NCI-H1694 (cell line): ENCODE measurements at regions not wholly inside any gene's neighbourhood (a gene's known extent, or its start where the extent isn't known, plus 50 kb on each side); places are given as distances from the start of the nearest gene placed in this dataset.

Experiments used
- DNase-seq: peaks from one replicate; lab custom pipeline; 2025; lab: John Stamatoyannopoulos, UW

- DNase-seq: no peak
These were observed 90.3 kb upstream of the SNTG2 start for GRCh38 chr2:860259-860855.

- no peak for DNase-seq
These were observed 92.0 kb upstream of the SNTG2 start for GRCh38 chr2:858646-859045.

GRCh38 chr2:857937-858336 lies 92.7 kb upstream of the SNTG2 start:
- DNase-seq: no peak

- no peak for DNase-seq
These were observed 93.6 kb upstream of the SNTG2 start for GRCh38 chr2:857081-857480.

GRCh38 chr2:856456-856855 lies 94.2 kb upstream of the SNTG2 start:
- DNase-seq: no peak

- DNase-seq: no peak
These were observed 94.6 kb upstream of the SNTG2 start for GRCh38 chr2:856041-856440.

- DNase-seq: no peak
These were observed 95.5 kb upstream of the SNTG2 start for GRCh38 chr2:855177-855576.

- no peak for DNase-seq
These were observed 96.2 kb upstream of the SNTG2 start for GRCh38 chr2:854460-854859.

- DNase-seq: no peak
These were observed 97.3 kb upstream of the SNTG2 start for GRCh38 chr2:853203-853870.

- no peak for DNase-seq
These were observed 98.5 kb upstream of the SNTG2 start for GRCh38 chr2:852168-852567.

- no peak for DNase-seq
These were observed 99.0 kb upstream of the SNTG2 start for GRCh38 chr2:851680-852079.

- DNase-seq: no peak
These were observed 99.6 kb upstream of the SNTG2 start for GRCh38 chr2:851078-851477.

GRCh38 chr2:850429-850828 lies 100.2 kb upstream of the SNTG2 start:
- peak; percentile 17 for DNase-seq

GRCh38 chr2:848099-848498 lies 102.5 kb upstream of the SNTG2 start:
- no peak for DNase-seq

- DNase-seq: no peak
These were observed 103.0 kb upstream of the SNTG2 start for GRCh38 chr2:847669-848068.

- DNase-seq: no peak
These were observed 105.9 kb upstream of the SNTG2 start for GRCh38 chr2:844715-845114.

GRCh38 chr2:842151-842803 lies 108.4 kb upstream of the SNTG2 start:
- DNase-seq: no peak

- no peak for DNase-seq
These were observed 109.6 kb upstream of the SNTG2 start for GRCh38 chr2:841036-841435.

GRCh38 chr2:834233-834632 lies 116.4 kb upstream of the SNTG2 start:
- no peak for DNase-seq

- no peak for DNase-seq
These were observed 117.5 kb upstream of the SNTG2 start for GRCh38 chr2:833180-833579.

GRCh38 chr2:832635-833034 lies 118.0 kb upstream of the SNTG2 start:
- no peak for DNase-seq

GRCh38 chr2:831622-832021 lies 119.0 kb upstream of the SNTG2 start:
- DNase-seq: no peak

GRCh38 chr2:831225-831536 lies 119.5 kb upstream of the SNTG2 start:
- no peak for DNase-seq
